ENCODE measurements at regions not wholly inside any gene's neighbourhood (a gene's known extent, or its start where the extent isn't known, plus 50 kb on each side); places are given as distances from the start of the nearest gene placed in this dataset.

- H3K36me3 ChIP-seq (ENCODE audit: control insufficient read depth in 2 of 2, extremely low read depth in 1 of 2, insufficient read depth in 2 of 2, low read length in 2 of 2): no peaks in the 10 kb centered on the region
- peak overlapping the region; percentile 33 for H2AFZ ChIP-seq (ENCODE audit: control insufficient read depth, low read length)
- FAIRE-seq (no peak), DNase-seq (ENCODE audit: low read depth, low spot score) (peak; percentile 76)
- peaks cover 2% of the 10 kb centered on the region for H3K9me1 ChIP-seq (ENCODE audit: control insufficient read depth, extremely low read depth, insufficient read depth, low read length)
- H3K4me2 ChIP-seq (ENCODE audit: control insufficient read depth, extremely low read depth, insufficient read depth, low read depth, low read length): peak overlapping the region; percentile 31
- H3K27ac ChIP-seq (ENCODE audit: control insufficient read depth, insufficient read depth, low read length): peak overlapping the region; percentile 82
- H3K9me3 ChIP-seq (ENCODE audit: control insufficient read depth, low read depth, low read length): no peaks in the 10 kb centered on the region
- H3K4me1 ChIP-seq (ENCODE audit: control insufficient read depth, extremely low read depth, insufficient read depth, low read length): peaks cover 42% of the 10 kb centered on the region
- no peaks in the 10 kb centered on the region for H3K27me3 ChIP-seq (ENCODE audit: control insufficient read depth, extremely low read depth, insufficient read depth, low read length)
- no peaks in the 10 kb centered on the region for H4K20me1 ChIP-seq (ENCODE audit: control insufficient read depth, extremely low read depth, insufficient read depth, low read length)
- H3K79me2 ChIP-seq (ENCODE audit: control insufficient read depth, insufficient read depth, low read length): no peaks in the 10 kb centered on the region
- TF ChIP-seq EZH2 (IDR thresholded peaks at IDR 0.05; ENCODE audit: low read length) (no peak), CTCF (optimal IDR thresholded peaks at IDR 0.05 in 1 of 3, IDR thresholded peaks at IDR 0.05 in 1 of 3, conservative IDR thresholded peaks at IDR 0.05 in 1 of 3; ENCODE audit: extremely low read depth in 1 of 3, insufficient read depth in 2 of 3, low read length in 3 of 3) (no peak)
- dilution Hi-C loops (cut with MboI; ENCODE audit: extremely low pct_ligation_motif_present, low sequenced_read_pairs): no loop called here
- no peak overlapping the region for H3K4me3 ChIP-seq (ENCODE audit: control insufficient read depth in 2 of 3, extremely low read depth in 1 of 3, insufficient read depth in 2 of 3, low read depth in 1 of 3, low read length in 3 of 3)
- H3K9ac ChIP-seq (ENCODE audit: control insufficient read depth, extremely low read depth, insufficient read depth, low read length): peak overlapping the region; percentile 63
Measured at GRCh38 chr20:23161968-23162696, 76.0 kb upstream of the CD93 start.

- Histone ChIP-seq H3K9me1 (ENCODE audit: control insufficient read depth, extremely low read depth, insufficient read depth, low read length) (peaks cover 2% of the 10 kb centered on the region), H3K27me3 (ENCODE audit: control insufficient read depth, extremely low read depth, insufficient read depth, low read length) (no peaks in the 10 kb centered on the region), H3K36me3 (ENCODE audit: control insufficient read depth in 2 of 2, extremely low read depth in 1 of 2, insufficient read depth in 2 of 2, low read length in 2 of 2) (no peaks in the 10 kb centered on the region), H2AFZ (ENCODE audit: control insufficient read depth, low read length) (peak overlapping the region; percentile 37), H3K79me2 (ENCODE audit: control insufficient read depth, insufficient read depth, low read length) (no peaks in the 10 kb centered on the region), H3K27ac (ENCODE audit: control insufficient read depth, insufficient read depth, low read length) (peak overlapping the region; percentile 82), H3K9me3 (ENCODE audit: control insufficient read depth, low read depth, low read length) (no peaks in the 10 kb centered on the region), H3K9ac (ENCODE audit: control insufficient read depth, extremely low read depth, insufficient read depth, low read length) (peak overlapping the region; percentile 63), H4K20me1 (ENCODE audit: control insufficient read depth, extremely low read depth, insufficient read depth, low read length) (no peaks in the 10 kb centered on the region), H3K4me3 (ENCODE audit: control insufficient read depth in 2 of 3, extremely low read depth in 1 of 3, insufficient read depth in 2 of 3, low read depth in 1 of 3, low read length in 3 of 3) (no peak overlapping the region), H3K4me1 (ENCODE audit: control insufficient read depth, extremely low read depth, insufficient read depth, low read length) (peaks cover 48% of the 10 kb centered on the region), H3K4me2 (ENCODE audit: control insufficient read depth, extremely low read depth, insufficient read depth, low read depth, low read length) (peak overlapping the region; percentile 31)
- FAIRE-seq (peak; percentile 87), DNase-seq (ENCODE audit: low read depth, low spot score) (peak; percentile 46)
- no peak for TF ChIP-seq CTCF (optimal IDR thresholded peaks at IDR 0.05 in 1 of 3, IDR thresholded peaks at IDR 0.05 in 1 of 3, conservative IDR thresholded peaks at IDR 0.05 in 1 of 3; ENCODE audit: extremely low read depth in 1 of 3, insufficient read depth in 2 of 3, low read length in 3 of 3)
- no peak for TF ChIP-seq EZH2 (IDR thresholded peaks at IDR 0.05; ENCODE audit: low read length)
- dilution Hi-C loops (cut with MboI; ENCODE audit: extremely low pct_ligation_motif_present, low sequenced_read_pairs): no loop called here
Measured at GRCh38 chr20:23161244-23161891, 75.2 kb upstream of the CD93 start.

All from keratinocyte (primary cell).